ENCODE measurements at regions not wholly inside any gene's neighbourhood (a gene's known extent, or its start where the extent isn't known, plus 50 kb on each side); places are given as distances from the start of the nearest gene placed in this dataset.

DNA sequence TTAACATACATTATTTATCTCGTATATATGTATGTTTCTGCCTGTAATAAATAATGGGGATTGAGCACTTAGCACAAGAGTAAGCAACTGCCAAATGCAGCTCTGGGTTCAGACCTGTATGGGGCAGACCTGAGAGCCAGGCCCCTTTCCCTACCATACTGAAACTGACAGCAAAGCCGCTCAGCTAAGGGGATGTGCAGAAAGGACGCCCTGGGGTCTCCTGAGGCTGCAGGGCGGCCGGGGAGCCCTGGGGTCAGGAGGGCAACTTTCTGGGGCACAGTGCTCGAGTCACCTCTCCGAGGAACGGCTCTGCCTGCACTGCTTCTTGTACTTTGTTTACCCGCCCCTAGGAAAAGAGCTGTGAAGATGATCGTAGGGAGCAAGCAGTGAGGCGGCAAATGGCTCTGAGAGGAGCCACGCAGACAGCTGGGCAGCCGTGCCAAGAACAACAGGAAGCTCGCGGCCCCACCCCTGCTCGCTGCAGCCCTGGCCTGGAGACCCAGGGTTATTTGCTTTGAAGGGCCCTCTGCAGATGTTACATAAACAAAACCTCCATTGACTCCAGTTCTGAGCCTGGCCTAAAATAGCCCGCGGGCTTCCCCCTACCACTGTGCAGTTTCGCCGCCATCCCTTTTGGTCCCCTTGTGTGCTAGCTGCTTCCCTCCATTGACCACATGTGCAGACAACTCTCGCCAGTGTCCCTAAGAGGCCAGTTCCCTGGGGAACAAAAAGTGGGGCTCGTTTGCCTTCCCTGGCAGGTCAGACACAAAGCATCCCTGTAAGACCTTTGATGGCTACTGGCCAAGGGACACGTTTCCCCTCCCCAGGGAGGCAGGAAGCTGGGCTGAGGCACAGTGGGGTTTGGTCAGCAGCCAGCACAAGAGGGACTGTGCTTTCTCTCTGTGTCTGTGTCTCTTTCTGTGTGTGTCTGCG, 111.3 kb upstream of the LNX1 start:
- TF ChIP-seq POLR2A (IDR thresholded peaks at IDR 0.05) (no peak), POLR2AphosphoS5 (IDR thresholded peaks at IDR 0.05; ENCODE audit: insufficient read depth in 1 of 2, low read depth in 1 of 2) (peak; percentile 59 to 67)
- TF ChIP-seq, protein P1, sequence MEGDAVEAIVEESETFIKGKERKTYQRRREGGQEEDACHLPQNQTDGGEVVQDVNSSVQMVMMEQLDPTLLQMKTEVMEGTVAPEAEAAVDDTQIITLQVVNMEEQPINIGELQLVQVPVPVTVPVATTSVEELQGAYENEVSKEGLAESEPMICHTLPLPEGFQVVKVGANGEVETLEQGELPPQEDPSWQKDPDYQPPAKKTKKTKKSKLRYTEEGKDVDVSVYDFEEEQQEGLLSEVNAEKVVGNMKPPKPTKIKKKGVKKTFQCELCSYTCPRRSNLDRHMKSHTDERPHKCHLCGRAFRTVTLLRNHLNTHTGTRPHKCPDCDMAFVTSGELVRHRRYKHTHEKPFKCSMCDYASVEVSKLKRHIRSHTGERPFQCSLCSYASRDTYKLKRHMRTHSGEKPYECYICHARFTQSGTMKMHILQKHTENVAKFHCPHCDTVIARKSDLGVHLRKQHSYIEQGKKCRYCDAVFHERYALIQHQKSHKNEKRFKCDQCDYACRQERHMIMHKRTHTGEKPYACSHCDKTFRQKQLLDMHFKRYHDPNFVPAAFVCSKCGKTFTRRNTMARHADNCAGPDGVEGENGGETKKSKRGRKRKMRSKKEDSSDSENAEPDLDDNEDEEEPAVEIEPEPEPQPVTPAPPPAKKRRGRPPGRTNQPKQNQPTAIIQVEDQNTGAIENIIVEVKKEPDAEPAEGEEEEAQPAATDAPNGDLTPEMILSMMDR (IDR thresholded peaks at IDR 0.05), result no peak
